SK-N-SH (cell line): ENCODE measurements at regions not wholly inside any gene's neighbourhood (a gene's known extent, or its start where the extent isn't known, plus 50 kb on each side); places are given as distances from the start of the nearest gene placed in this dataset.
A peak's percentile ranks its signal among the peaks of the same experiment; 100 is the strongest.

ENCODE experiments used
- CTCF ChIA-PET: fragments of 300-600, 350-600 bp; formaldehyde crosslinking; extraction: SDS; loops from one replicate; lab custom pipeline; 2021; lab: Yijun Ruan, JAX
- POLR2A ChIA-PET: fragments of 350-600 bp; sonication (Branson Sonifier 250); formaldehyde crosslinking; extraction: SDS; loops from one replicate; lab custom pipeline; 2020; ENCODE audit warnings: antibody characterized with exemption, inconsistent platforms; lab: Yijun Ruan, JAX
- DNase-seq: peaks from one replicate; pipeline ENCODE4 v3.0.0; 2012
- H2AFZ ChIP-seq: fragments of 200-600 bp; sonication (generic); 2 replicates; pipeline ENCODE4 v1.8.1; 2016; ENCODE audit warnings: antibody characterized with exemption, mild to moderate bottlenecking, low read depth
- H3F3A ChIP-seq: fragments of 200-600 bp; sonication (generic); replicated peaks from 2 replicates; pipeline ENCODE3; 2016; ENCODE audit warnings: antibody characterized with exemption, mild to moderate bottlenecking; ENCODE audit not compliant: insufficient read depth
- H3K27ac ChIP-seq, 2 experiments: fragments of 200-500 bp in 1 of 2; fragments of 200-600 bp in 1 of 2; sonication (Bioruptor generic) in 1 of 2; sonication (generic), shearing (Covaris generic) in 1 of 2; 2 replicates each; pipeline versions ENCODE4 v1.5.1 to v1.6.1; 2014 to 2016; ENCODE audit warnings: low read depth in 2 of 2, inconsistent platforms in 1 of 2, low read length in 1 of 2, mild to moderate bottlenecking in 1 of 2, mixed read lengths in 1 of 2
- H3K27me3 ChIP-seq: fragments of 200-600 bp; sonication (generic), shearing (Covaris generic); 2 replicates; pipeline ENCODE4 v1.6.1; 2016; ENCODE audit warnings: mixed run types; ENCODE audit not compliant: insufficient read depth
- H3K36me3 ChIP-seq, 2 experiments: fragments of 200-500 bp in 1 of 2; fragments of 200-600 bp in 1 of 2; sonication (Bioruptor generic) in 1 of 2; sonication (generic) in 1 of 2; replicated peaks in 1 of 2; 2 replicates each; pipeline versions ENCODE3 to v1.5.1; 2014 to 2016; ENCODE audit warnings: low read length in 1 of 2, mild to moderate bottlenecking in 1 of 2; ENCODE audit not compliant: insufficient read depth in 2 of 2, control insufficient read depth in 1 of 2
- H3K4me1 ChIP-seq, 2 experiments: fragments of 200-500 bp in 1 of 2; fragments of 200-600 bp in 1 of 2; sonication (Bioruptor generic) in 1 of 2; sonication (generic), shearing (Covaris generic) in 1 of 2; 2 replicates each; pipeline versions ENCODE4 v1.5.1 to v1.6.1; 2014 to 2016; ENCODE audit warnings: low read depth in 1 of 2, low read length in 1 of 2, mixed run types in 1 of 2; ENCODE audit not compliant: insufficient read depth in 2 of 2, control insufficient read depth in 1 of 2
- H3K4me2 ChIP-seq: fragments of 200-600 bp; sonication (generic), shearing (Covaris generic); 2 replicates; pipeline ENCODE4 v1.6.1; 2017; ENCODE audit warnings: mixed run types
- H3K4me3 ChIP-seq, 2 experiments: fragments of 200-500 bp in 1 of 2; fragments of 200-600 bp in 1 of 2; sonication (Bioruptor generic) in 1 of 2; sonication (generic), shearing (Covaris generic) in 1 of 2; 2 replicates each; pipeline versions ENCODE4 v1.5.1 to v1.8.1; 2014 to 2016; ENCODE audit warnings: low read depth in 2 of 2, inconsistent platforms in 1 of 2, low read length in 1 of 2, mild to moderate bottlenecking in 1 of 2, mixed read lengths in 1 of 2, moderate library complexity in 1 of 2
- H3K79me2 ChIP-seq: fragments of 200-600 bp; sonication (generic); 2 replicates; pipeline ENCODE4 v1.8.1; 2017; ENCODE audit warnings: mild to moderate bottlenecking; ENCODE audit not compliant: insufficient read depth
- H3K9ac ChIP-seq: fragments of 200-600 bp; sonication (generic); 2 replicates; pipeline ENCODE4 v1.6.1; 2017; ENCODE audit warnings: mixed run types
- H3K9me2 ChIP-seq: fragments of 200-600 bp; sonication (generic); 2 replicates; pipeline ENCODE4 v1.6.1; 2017; ENCODE audit warnings: mixed run types
- H3K9me3 ChIP-seq: fragments of 200-600 bp; sonication (generic); 2 replicates; pipeline ENCODE4 v1.6.1; 2017; ENCODE audit warnings: mixed run types, mild to moderate bottlenecking, moderate library complexity
- H4K20me1 ChIP-seq: fragments of 200-600 bp; sonication (generic); 2 replicates; pipeline ENCODE4 v1.6.1; 2017; ENCODE audit warnings: mild to moderate bottlenecking, mixed run types; ENCODE audit not compliant: insufficient read depth
- EP300 ChIP-seq, 2 experiments: IDR thresholded peaks; 2 replicates each; pipeline versions ENCODE4 v1.4.0 to v1.6.1; 2012; ENCODE audit warnings: borderline replicate concordance in 1 of 2, low read depth in 1 of 2, low read length in 1 of 2
- EZH2phosphoT487 ChIP-seq: fragments of 200-600 bp; sonication (generic); IDR thresholded peaks from 2 replicates; pipeline ENCODE4 v1.6.1; 2017; ENCODE audit warnings: low read depth, mixed run types, mild to moderate bottlenecking, antibody characterized with exemption, moderate library complexity, borderline replicate concordance
- FOSL2 ChIP-seq: IDR thresholded peaks from 2 replicates; pipeline ENCODE4 v1.4.0; 2012; ENCODE audit warnings: low read depth, mild to moderate bottlenecking, moderate library complexity, borderline replicate concordance
- FOXJ3 ChIP-seq: sonication (generic); formaldehyde crosslinking; IDR thresholded peaks from 2 replicates; pipeline ENCODE4 v1.5.1; 2020; ENCODE audit warnings: mild to moderate bottlenecking, missing genetic modification reagents
- GABPA ChIP-seq: IDR thresholded peaks from 2 replicates; pipeline ENCODE4 v1.4.0; 2012; ENCODE audit warnings: low read depth, mild to moderate bottlenecking
- NRF1 ChIP-seq: IDR thresholded peaks from 2 replicates; pipeline ENCODE4 v1.6.1; 2012; ENCODE audit warnings: low read depth, mild to moderate bottlenecking, low read length
- POLR2AphosphoS5 ChIP-seq: IDR thresholded peaks from 2 replicates; pipeline ENCODE4 v1.6.1; 2012; ENCODE audit warnings: low read depth, low read length
- RAD21 ChIP-seq: IDR thresholded peaks from 2 replicates; pipeline ENCODE4 v1.6.1; 2012; ENCODE audit warnings: mild to moderate bottlenecking, low read length
- RCOR1 ChIP-seq: fragments of 150-350 bp; IDR thresholded peaks from 2 replicates; pipeline ENCODE4 v1.6.1; 2017; ENCODE audit warnings: antibody characterized with exemption, low read length
- YY1 ChIP-seq: IDR thresholded peaks from 2 replicates; pipeline ENCODE4 v1.4.0; 2012; ENCODE audit warnings: low read depth, mild to moderate bottlenecking
- WGBS: methylation state at CpG from one replicate; pipeline ENCODE4 v1.1.6; 2017; ENCODE audit warnings: low lambda C conversion rate; 5-methylcytosine and 5-hydroxymethylcytosine counted together
- TF ChIP-seq, protein P1 (sequence below): fragments of 150-350 bp; IDR thresholded peaks from 2 replicates; pipeline ENCODE4 v1.6.1; 2017; ENCODE audit warnings: antibody characterized with exemption, low read length, low read depth, borderline replicate concordance
- TF ChIP-seq, protein P2 (sequence below): IDR thresholded peaks from 2 replicates; pipeline ENCODE4 v1.4.0; 2012; ENCODE audit warnings: low read depth, borderline replicate concordance

GRCh38 chr11:82586581-82586980 is 147.1 kb downstream of the FAM181B start:
- no peak for DNase-seq
- H3K27ac ChIP-seq = no peak overlapping the region
- no peak overlapping the region for H3K9ac ChIP-seq
- no peak overlapping the region for H2AFZ ChIP-seq
- no peaks in the 10 kb centered on the region for H3K36me3 ChIP-seq
- POLR2A ChIA-PET = no interaction called here
- H3K27me3 ChIP-seq = no peaks in the 10 kb centered on the region
- no peaks in the 10 kb centered on the region for H4K20me1 ChIP-seq
- WGBS = 0% methylated on average over 3 of the region's 3 CpGs
- H3K9me2 ChIP-seq = no peaks in the 10 kb centered on the region
- no peaks in the 10 kb centered on the region for H3K9me3 ChIP-seq
- no peak overlapping the region for H3K4me3 ChIP-seq
- CTCF ChIA-PET = no interaction called here
- H3K79me2 ChIP-seq = no peaks in the 10 kb centered on the region
- no peak overlapping the region for H3K4me2 ChIP-seq
- no peak for TF ChIP-seq RAD21
- no peak for TF ChIP-seq EZH2phosphoT487
- TF ChIP-seq, protein P1, sequence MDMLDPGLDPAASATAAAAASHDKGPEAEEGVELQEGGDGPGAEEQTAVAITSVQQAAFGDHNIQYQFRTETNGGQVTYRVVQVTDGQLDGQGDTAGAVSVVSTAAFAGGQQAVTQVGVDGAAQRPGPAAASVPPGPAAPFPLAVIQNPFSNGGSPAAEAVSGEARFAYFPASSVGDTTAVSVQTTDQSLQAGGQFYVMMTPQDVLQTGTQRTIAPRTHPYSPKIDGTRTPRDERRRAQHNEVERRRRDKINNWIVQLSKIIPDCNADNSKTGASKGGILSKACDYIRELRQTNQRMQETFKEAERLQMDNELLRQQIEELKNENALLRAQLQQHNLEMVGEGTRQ = no peak
- no peak for TF ChIP-seq YY1
- TF ChIP-seq, protein P2, sequence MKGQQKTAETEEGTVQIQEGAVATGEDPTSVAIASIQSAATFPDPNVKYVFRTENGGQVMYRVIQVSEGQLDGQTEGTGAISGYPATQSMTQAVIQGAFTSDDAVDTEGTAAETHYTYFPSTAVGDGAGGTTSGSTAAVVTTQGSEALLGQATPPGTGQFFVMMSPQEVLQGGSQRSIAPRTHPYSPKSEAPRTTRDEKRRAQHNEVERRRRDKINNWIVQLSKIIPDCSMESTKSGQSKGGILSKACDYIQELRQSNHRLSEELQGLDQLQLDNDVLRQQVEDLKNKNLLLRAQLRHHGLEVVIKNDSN = no peak
- no peak for TF ChIP-seq RCOR1
- TF ChIP-seq, all 33 proteins: peak for 0
- no peaks in the 10 kb centered on the region for H3F3A ChIP-seq
- H3K4me1 ChIP-seq = no peaks in the 10 kb centered on the region

- Histone ChIP-seq H3K79me2 (no peaks in the 10 kb centered on the region), H3K27me3 (no peaks in the 10 kb centered on the region), H3K9me3 (no peaks in the 10 kb centered on the region), H3K4me1 (peaks cover 0 to 6% of the 10 kb centered on the region in 2 experiments; a peak in 1 of 4 replicates), H3K4me2 (no peak overlapping the region), H3K36me3 (no peaks in the 10 kb centered on the region), H4K20me1 (no peaks in the 10 kb centered on the region), H2AFZ (no peak overlapping the region), H3F3A (no peaks in the 10 kb centered on the region), H3K9me2 (no peaks in the 10 kb centered on the region), H3K27ac (no peak overlapping the region), H3K4me3 (peak overlapping the region in 1 of 2 experiments; percentile 21; a peak in 1 of 4 replicates), H3K9ac (no peak overlapping the region)
- ChIA-PET CTCF (no interaction called here), POLR2A (no interaction called here)
- DNase-seq = peak; percentile 28
- no peak for TF ChIP-seq POLR2AphosphoS5
- no peak for TF ChIP-seq FOSL2
- TF ChIP-seq FOXJ3 (CRISPR knock-in tag) = no peak
- TF ChIP-seq YY1 = no peak
- no peak for TF ChIP-seq NRF1
- TF ChIP-seq EP300 (IDR thresholded peaks at IDR 0.05; ENCODE audit: borderline replicate concordance in 1 of 2, low read depth in 1 of 2, low read length in 1 of 2) = no peak
- TF ChIP-seq RAD21 = no peak
- TF ChIP-seq GABPA = no peak
- TF ChIP-seq EZH2phosphoT487 = no peak
- WGBS = 0% methylated on average over 5 of the region's 5 CpGs
Observed at GRCh38 chr11:82577246-82577645, 156.4 kb downstream of the FAM181B start.
